CD4-positive, alpha-beta T cell (primary cell): ENCODE measurements at regions not wholly inside any gene's neighbourhood (a gene's known extent, or its start where the extent isn't known, plus 50 kb on each side); places are given as distances from the start of the nearest gene placed in this dataset.

Experiments used
- ATAC-seq: fragments of 200-7000 bp; cut with Tn5 transposase; one replicate; pipeline ENCODE4 v1.10.0; 2022; ENCODE audit warnings: mild to moderate bottlenecking; ENCODE audit not compliant: poor library complexity
- CTCF ChIA-PET: fragments of 350-600 bp; sonication (Branson Sonifier 250); formaldehyde crosslinking; loops from one replicate; lab custom pipeline; 2021; ENCODE audit warnings: antibody characterized with exemption, inconsistent platforms; lab: Charles Lee
- POLR2A ChIA-PET: fragments of 350-600 bp; sonication (Branson Sonifier 250); formaldehyde crosslinking; loops from one replicate; lab custom pipeline; 2021; ENCODE audit warnings: antibody characterized with exemption, inconsistent platforms; lab: Charles Lee
- DNase-seq, 14 experiments: peaks; one replicate each; pipeline ENCODE4 v3.0.0-alpha.2; 2013 to 2020; ENCODE audit warnings: mixed read lengths in 2 of 14
- H3K27ac ChIP-seq, 2 donors: one replicate each; pipeline versions ENCODE4 v1.5.1 to v1.7.0; 2013; ENCODE audit warnings: low read length in 2 of 2, low read depth in 1 of 2, mild to moderate bottlenecking in 1 of 2
- H3K27me3 ChIP-seq, 2 experiments: 1 replicate in 1 of 2; 2 replicates in 1 of 2; pipeline versions ENCODE4 v1.6.1 to v1.7.0; 2013; ENCODE audit warnings: low read length in 2 of 2, control low read depth in 1 of 2, mild to moderate bottlenecking in 1 of 2, moderate library complexity in 1 of 2; ENCODE audit not compliant: insufficient read depth in 2 of 2, control insufficient read depth in 1 of 2
- H3K36me3 ChIP-seq: one replicate; pipeline ENCODE4 v1.6.1; 2013; ENCODE audit warnings: low read length, control low read depth; ENCODE audit not compliant: insufficient read depth
- H3K4me1 ChIP-seq: one replicate; pipeline ENCODE4 v1.6.1; 2013; ENCODE audit warnings: low read length, control low read depth; ENCODE audit not compliant: insufficient read depth
- H3K4me3 ChIP-seq: one replicate; pipeline ENCODE4 v1.5.1; 2013; ENCODE audit warnings: mild to moderate bottlenecking, low read length, moderate library complexity
- H3K9me3 ChIP-seq, 2 experiments: 1 replicate in 1 of 2; 2 replicates in 1 of 2; pipeline versions ENCODE4 v1.6.1 to v1.7.0; 2013; ENCODE audit warnings: low read length in 2 of 2, mild to moderate bottlenecking in 2 of 2, control low read depth in 1 of 2, moderate library complexity in 1 of 2; ENCODE audit not compliant: control insufficient read depth in 1 of 2, insufficient read depth in 1 of 2
- H3K27ac Mint-ChIP-seq: one replicate; pipeline ENCODE4 v1.8.0; 2020; ENCODE audit warnings: mixed read lengths
- H3K27me3 Mint-ChIP-seq: one replicate; pipeline ENCODE4 v1.8.0; 2021; ENCODE audit warnings: mixed read lengths
- H3K36me3 Mint-ChIP-seq: one replicate; pipeline ENCODE4 v1.8.0; 2021; ENCODE audit warnings: low read depth, mixed read lengths
- H3K4me1 Mint-ChIP-seq: one replicate; pipeline ENCODE4 v1.8.0; 2021; ENCODE audit warnings: low read depth, mixed read lengths
- H3K4me3 Mint-ChIP-seq: one replicate; pipeline ENCODE4 v1.8.0; 2020; ENCODE audit warnings: mild to moderate bottlenecking, mixed read lengths
- H3K9me3 Mint-ChIP-seq: one replicate; pipeline ENCODE4 v1.8.0; 2020; ENCODE audit warnings: mixed read lengths
- CTCF ChIP-seq: fragments of 200-600 bp; IDR thresholded peaks from one replicate; pipeline ENCODE4 v1.8.0; 2022; ENCODE audit warnings: antibody characterized with exemption, mild to moderate bottlenecking
- intact Hi-C, 2 experiments: fragments of 100-400 bp; cut with DNase I in 1 of 2; cut with micrococcal nuclease in 1 of 2; formaldehyde crosslinking; loops; one replicate each; pipeline versions ENCODE4 v1.15.1 to v1.9.0; 2023 to 2025; cut with DNase I, micrococcal nuclease

- peaks cover 7% of the 10 kb centered on the region for H3K27me3 Mint-ChIP-seq
- ATAC-seq (no peak), DNase-seq (no peak)
- Histone ChIP-seq H3K9me3 (no peaks in the 10 kb centered on the region), H3K4me1 (no peaks in the 10 kb centered on the region), H3K27me3 (no peaks in the 10 kb centered on the region), H3K4me3 (no peak overlapping the region), H3K36me3 (no peaks in the 10 kb centered on the region), H3K27ac (no peak overlapping the region)
- ChIA-PET CTCF (no interaction called here), POLR2A (no interaction called here)
- no peak for TF ChIP-seq CTCF
- H3K36me3 Mint-ChIP-seq, result no peaks in the 10 kb centered on the region
- no peaks in the 10 kb centered on the region for H3K4me1 Mint-ChIP-seq
- intact Hi-C loops, result no loop called here
- no peaks in the 10 kb centered on the region for H3K9me3 Mint-ChIP-seq
- no peak overlapping the region for H3K4me3 Mint-ChIP-seq
- H3K27ac Mint-ChIP-seq, result no peak overlapping the region
Observed at GRCh38 chr7:94237417-94237816, 157.3 kb upstream of the COL1A2 start.

GRCh38 chr7:94239661-94240234 lies 154.9 kb upstream of the COL1A2 start:
- Mint-ChIP-seq H3K27ac (no peak overlapping the region), H3K4me1 (no peaks in the 10 kb centered on the region), H3K9me3 (no peaks in the 10 kb centered on the region), H3K27me3 (no peaks in the 10 kb centered on the region), H3K36me3 (no peaks in the 10 kb centered on the region), H3K4me3 (no peak overlapping the region)
- Histone ChIP-seq H3K27ac (no peak overlapping the region), H3K4me1 (no peaks in the 10 kb centered on the region), H3K9me3 (no peaks in the 10 kb centered on the region), H3K4me3 (no peak overlapping the region), H3K27me3 (no peaks in the 10 kb centered on the region), H3K36me3 (no peaks in the 10 kb centered on the region)
- DNase-seq (no peak), ATAC-seq (no peak)
- TF ChIP-seq CTCF, result no peak
- intact Hi-C loops, result no loop called here
- ChIA-PET POLR2A (no interaction called here), CTCF (no interaction called here)

GRCh38 chr7:94240902-94241301 lies 153.8 kb upstream of the COL1A2 start:
- no peaks in the 10 kb centered on the region for H3K4me1 ChIP-seq
- H3K27me3 ChIP-seq, result no peaks in the 10 kb centered on the region
- H3K27me3 Mint-ChIP-seq, result no peaks in the 10 kb centered on the region
- no peak overlapping the region for H3K4me3 ChIP-seq
- POLR2A ChIA-PET, result no interaction called here
- CTCF ChIA-PET, result no interaction called here
- no peak overlapping the region for H3K27ac Mint-ChIP-seq
- no peaks in the 10 kb centered on the region for H3K4me1 Mint-ChIP-seq
- no peaks in the 10 kb centered on the region for H3K9me3 Mint-ChIP-seq
- no peak for TF ChIP-seq CTCF
- no peak for ATAC-seq
- H3K27ac ChIP-seq, result no peak overlapping the region
- intact Hi-C loops, result no loop called here
- no peak overlapping the region for H3K4me3 Mint-ChIP-seq
- no peaks in the 10 kb centered on the region for H3K36me3 ChIP-seq
- no peak for DNase-seq
- no peaks in the 10 kb centered on the region for H3K9me3 ChIP-seq
- no peaks in the 10 kb centered on the region for H3K36me3 Mint-ChIP-seq
